Stimulated activated CD4-positive, alpha-beta T cell treated with anti-CD3 and anti-CD28 coated beads, Interleukin-4, amount 100 ng/mL, for 1 hour (primary cell): ENCODE measurements at regions not wholly inside any gene's neighbourhood (a gene's known extent, or its start where the extent isn't known, plus 50 kb on each side); places are given as distances from the start of the nearest gene placed in this dataset.

Source experiments
- DNase-seq: peaks from one replicate; pipeline ENCODE4 v3.0.0-alpha.2; 2020

GRCh38 chr10:8502573-8502972 lies 448.1 kb downstream of the GATA3 start:
- no peak for DNase-seq

- DNase-seq = no peak
These were observed 450.0 kb downstream of the GATA3 start for GRCh38 chr10:8504499-8504898.

DNA sequence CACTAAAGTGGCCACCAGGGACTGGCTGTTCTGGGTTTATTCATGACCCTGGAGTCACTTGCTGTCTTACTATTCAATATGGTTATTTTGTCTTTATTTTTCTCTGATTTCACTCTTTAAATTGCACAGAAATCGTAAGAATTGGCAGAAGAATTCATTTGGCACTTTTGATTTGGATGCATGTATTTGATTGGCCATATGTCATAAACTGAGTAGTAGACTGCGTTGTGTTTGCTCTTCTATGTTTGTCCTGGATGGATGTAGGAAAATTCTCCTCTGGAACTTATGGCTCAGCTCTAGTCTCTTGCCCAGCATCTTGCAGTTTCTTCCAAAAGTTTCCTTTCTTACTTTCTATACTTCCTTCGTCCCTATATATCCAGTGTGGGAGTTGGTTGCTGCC lies 452.7 kb downstream of the GATA3 start:
- no peak for DNase-seq

DNA sequence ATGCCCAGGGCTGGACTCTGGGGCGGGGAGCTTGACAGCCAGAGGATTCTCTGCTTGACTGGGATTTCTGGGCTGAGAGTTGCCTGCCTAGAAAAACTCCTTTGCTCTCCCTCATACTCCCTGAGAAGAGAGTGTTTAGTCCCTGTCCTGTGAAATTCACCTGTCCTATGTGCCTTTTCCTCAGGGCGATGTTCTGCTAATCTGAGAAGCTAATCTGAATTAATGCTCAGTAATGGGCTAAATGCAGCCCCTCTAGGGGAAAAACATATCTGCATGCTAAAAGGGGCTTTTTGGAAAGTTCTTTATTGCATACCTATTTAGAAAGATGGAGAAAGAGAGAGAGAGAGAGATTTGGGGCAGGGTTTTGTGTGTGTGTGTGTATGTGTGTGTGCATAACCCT lies 454.4 kb downstream of the GATA3 start:
- DNase-seq = no peak

DNA sequence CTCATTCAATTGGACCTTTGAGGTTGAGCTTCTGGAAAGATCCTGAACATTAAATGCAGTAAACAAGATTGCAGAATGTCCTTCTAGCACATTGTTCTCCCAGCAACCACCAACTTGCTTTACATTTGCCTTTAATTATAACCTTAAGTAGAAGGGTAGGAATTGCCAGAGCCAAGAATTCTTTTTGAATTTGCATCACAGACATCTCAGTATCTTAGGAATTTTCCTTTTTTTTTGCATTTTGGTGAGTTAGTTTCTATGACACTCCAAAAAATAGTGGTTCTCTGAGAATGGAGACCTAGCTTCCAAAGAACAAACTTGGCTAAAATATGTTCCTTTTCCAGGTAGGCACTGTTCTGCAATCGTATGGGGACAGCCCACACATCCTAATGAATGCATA lies 456.0 kb downstream of the GATA3 start:
- no peak for DNase-seq

GRCh38 chr10:8511026-8511425 lies 456.5 kb downstream of the GATA3 start:
- DNase-seq = no peak

- DNase-seq = no peak
These were observed 459.0 kb downstream of the GATA3 start for GRCh38 chr10:8513155-8514147.

DNA sequence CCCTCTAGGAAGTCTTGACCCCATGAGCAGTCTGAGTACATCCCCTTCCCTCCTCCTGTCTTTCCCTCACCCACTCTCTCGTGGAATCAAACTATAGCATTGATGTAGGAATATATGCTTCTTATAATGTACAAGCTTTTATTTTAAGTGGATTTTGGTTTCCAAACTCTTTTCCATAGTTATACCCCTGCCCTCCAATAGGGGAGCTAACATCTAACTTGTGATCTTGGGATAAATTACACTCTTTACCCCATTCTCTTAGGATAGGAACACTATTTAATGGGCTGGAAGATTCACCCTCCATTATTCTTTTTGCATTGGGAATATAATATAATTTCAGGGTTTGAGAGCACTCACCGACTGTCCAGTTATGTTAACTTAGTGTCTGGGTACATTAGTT lies 465.9 kb downstream of the GATA3 start:
- no peak for DNase-seq

DNA sequence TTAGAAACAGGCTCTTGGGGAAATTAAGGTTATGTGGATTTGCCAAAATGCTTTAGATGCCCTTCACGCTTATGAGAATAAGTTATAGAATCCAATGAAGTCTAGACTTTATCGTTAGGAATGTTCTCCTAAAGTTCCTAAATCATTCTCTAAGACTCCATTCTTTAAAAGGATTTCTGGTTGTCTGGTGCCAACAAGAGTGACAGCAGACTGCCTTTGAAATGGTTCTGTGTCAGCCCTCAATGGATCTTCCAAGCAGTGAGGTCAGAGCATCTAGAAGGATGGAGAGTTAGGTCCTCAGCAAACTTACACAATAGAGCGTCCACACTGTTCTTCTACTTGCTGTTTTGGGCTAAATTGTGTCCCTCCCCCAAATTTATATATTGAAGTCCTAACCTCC lies 473.3 kb downstream of the GATA3 start:
- DNase-seq = no peak

- DNase-seq = no peak
These were observed 476.6 kb downstream of the GATA3 start for GRCh38 chr10:8531116-8531515.

DNA sequence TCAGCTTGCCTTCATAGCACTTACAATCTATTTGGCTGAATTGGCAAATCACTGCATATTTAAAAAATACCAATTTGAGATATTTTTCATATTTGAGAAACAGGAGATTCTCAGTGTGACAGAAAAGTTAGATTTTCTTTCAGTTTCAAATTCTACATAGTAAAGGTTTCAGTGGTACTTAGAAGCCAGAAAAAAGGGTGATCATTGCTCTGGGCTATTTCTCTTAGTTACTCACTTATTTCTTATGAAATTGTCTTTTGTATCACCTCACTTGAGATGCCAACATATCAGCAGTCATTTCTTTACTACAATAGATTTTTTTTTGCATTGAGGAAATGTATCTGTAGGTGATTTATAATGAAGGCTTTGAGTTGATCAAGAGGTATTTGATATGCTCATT lies 478.2 kb downstream of the GATA3 start:
- DNase-seq = no peak

DNA sequence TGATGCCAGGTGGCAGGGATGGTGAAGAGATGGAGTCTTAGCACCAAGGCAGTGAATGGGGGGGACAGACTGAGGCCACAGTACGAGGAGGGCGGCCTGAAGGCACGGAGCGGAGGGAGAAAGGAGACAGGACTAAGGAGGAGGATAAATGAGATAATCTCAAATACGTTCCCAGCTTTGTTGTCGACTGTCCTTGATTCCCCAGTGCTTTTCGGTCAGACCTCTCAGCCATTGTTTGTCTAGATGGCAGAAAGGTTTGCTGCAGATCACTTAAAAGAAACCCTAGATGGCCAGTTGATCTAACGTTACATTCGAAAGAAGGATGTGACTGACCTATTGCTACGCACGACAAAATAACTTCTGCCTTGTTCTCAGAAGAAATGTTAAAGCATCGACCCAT lies 479.0 kb downstream of the GATA3 start:
- DNase-seq = no peak

GRCh38 chr10:8534096-8534495 lies 479.6 kb downstream of the GATA3 start:
- DNase-seq = no peak

DNA sequence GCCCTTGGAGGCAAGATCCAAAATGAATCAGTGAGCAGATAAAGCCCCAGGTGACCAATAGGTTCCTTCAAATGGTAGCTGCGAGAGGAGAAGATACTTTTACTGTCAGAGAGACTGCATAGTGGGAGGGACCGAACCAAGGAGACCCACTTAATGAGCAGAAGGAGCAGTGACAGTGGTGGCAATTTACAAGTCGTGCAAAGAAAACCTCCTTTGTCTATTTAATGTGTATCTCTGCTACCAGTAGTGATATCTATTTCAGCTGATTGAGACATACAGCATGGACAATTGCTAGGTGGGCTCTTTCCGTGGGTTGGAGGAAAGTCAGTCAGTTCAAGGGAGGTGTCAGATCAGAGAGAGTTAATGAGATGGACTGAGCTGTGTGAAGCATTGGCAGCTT lies 480.4 kb downstream of the GATA3 start:
- no peak for DNase-seq

GRCh38 chr10:8539056-8539455 lies 484.6 kb downstream of the GATA3 start:
- DNase-seq = no peak

- no peak for DNase-seq
These were observed 489.0 kb downstream of the GATA3 start for GRCh38 chr10:8543361-8544056.

GRCh38 chr10:8544057-8544380 lies 489.5 kb downstream of the GATA3 start:
- DNase-seq = no peak

GRCh38 chr10:8544500-8544899 lies 490.0 kb downstream of the GATA3 start:
- DNase-seq = no peak

GRCh38 chr10:8554574-8554973 lies 500.1 kb downstream of the GATA3 start:
- DNase-seq = no peak

GRCh38 chr10:8556321-8556720 lies 501.8 kb downstream of the GATA3 start:
- DNase-seq = no peak

DNA sequence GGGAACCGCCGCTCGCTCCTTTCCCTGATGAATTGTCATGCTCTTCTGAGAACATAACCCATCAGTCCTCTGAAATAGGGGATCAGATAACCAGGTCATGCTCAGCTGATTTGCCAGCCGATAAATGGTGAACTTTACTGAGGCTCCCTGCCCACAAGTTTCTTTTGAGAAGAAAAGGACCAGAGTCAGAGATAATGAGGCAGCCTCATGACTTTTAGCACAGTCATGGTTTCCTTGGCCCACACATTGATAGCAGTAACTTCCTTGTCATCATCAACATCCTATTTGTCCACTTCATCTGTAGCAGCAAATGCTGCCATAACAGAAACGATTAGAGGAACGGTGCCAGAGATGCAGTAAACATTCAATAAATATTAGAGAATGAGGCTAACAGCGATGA lies 509.0 kb downstream of the GATA3 start:
- DNase-seq = no peak

- DNase-seq = no peak
These were observed 512.2 kb downstream of the GATA3 start for GRCh38 chr10:8566737-8567136.

DNA sequence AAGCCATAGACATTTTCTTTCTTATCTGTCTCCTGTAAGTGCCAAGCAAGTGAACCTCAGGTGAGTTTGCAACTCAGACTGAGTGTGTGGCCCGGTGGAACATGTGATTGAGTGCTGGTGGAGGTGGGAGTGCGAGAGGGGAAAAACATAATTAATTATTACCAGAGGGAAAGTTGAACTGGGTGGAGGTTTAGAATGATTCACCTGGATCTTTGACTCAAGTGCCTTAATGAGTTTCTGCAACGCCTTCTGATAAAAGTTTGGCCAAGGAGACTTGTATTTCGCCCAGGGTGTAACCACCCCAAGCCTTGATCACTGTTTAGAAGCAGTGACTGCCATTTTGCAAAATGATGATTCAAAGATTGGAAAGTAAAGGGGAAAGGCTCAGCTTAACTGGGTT lies 513.9 kb downstream of the GATA3 start:
- no peak for DNase-seq

- DNase-seq = no peak
These were observed 521.1 kb downstream of the GATA3 start for GRCh38 chr10:8575620-8576019.

- DNase-seq = no peak
These were observed 521.8 kb downstream of the GATA3 start for GRCh38 chr10:8576281-8576680.
